Epithelial cell of prostate (primary cell): ENCODE measurements at regions not wholly inside any gene's neighbourhood (a gene's known extent, or its start where the extent isn't known, plus 50 kb on each side); places are given as distances from the start of the nearest gene placed in this dataset.
"Not testable (repeated sequence)": the region's sequence is repeated elsewhere in the genome, so short reads cannot be mapped to it uniquely, and the experiment has no call there.

Experiments
- DNase-seq: peaks from one replicate; pipeline ENCODE4 v3.0.0-alpha.2; 2011; ENCODE audit warnings: low read depth, low spot score
- H3K27ac ChIP-seq: fragments of 450-650 bp; 2 replicates; pipeline ENCODE4 v1.5.1; 2017; ENCODE audit warnings: mild to moderate bottlenecking

- DNase-seq, result no peak
- no peak overlapping the region for H3K27ac ChIP-seq
Observed at GRCh38 chr10:65017523-65017922, 1496.3 kb downstream of the REEP3 start.

GRCh38 chr10:65024886-65025285, 1503.7 kb downstream of the REEP3 start:
- no peak overlapping the region for H3K27ac ChIP-seq
- DNase-seq, result no peak

- H3K27ac ChIP-seq, result no peak overlapping the region
- no peak for DNase-seq
Observed at GRCh38 chr10:65030263-65030662, 1509.1 kb downstream of the REEP3 start.

GRCh38 chr10:65032867-65033769, 1511.9 kb downstream of the REEP3 start:
- H3K27ac ChIP-seq, result no peak overlapping the region
- DNase-seq, result no peak

GRCh38 chr10:65033957-65034356, 1512.8 kb downstream of the REEP3 start:
- DNase-seq, result no peak
- H3K27ac ChIP-seq, result no peak overlapping the region

GRCh38 chr10:65040796-65041195, 1519.6 kb downstream of the REEP3 start:
- no peak overlapping the region for H3K27ac ChIP-seq
- DNase-seq, result no peak

- no peak overlapping the region for H3K27ac ChIP-seq
- DNase-seq, result no peak
Observed at GRCh38 chr10:65041307-65041706, 1520.1 kb downstream of the REEP3 start.

- H3K27ac ChIP-seq, result no peak overlapping the region
- no peak for DNase-seq
Observed at GRCh38 chr10:65042496-65042895, 1521.3 kb downstream of the REEP3 start.

GRCh38 chr10:65046831-65047230, 1525.6 kb downstream of the REEP3 start:
- H3K27ac ChIP-seq, result no peak overlapping the region
- no peak for DNase-seq

GRCh38 chr10:65052111-65052510, 1530.9 kb downstream of the REEP3 start:
- H3K27ac ChIP-seq, DNase-seq: not testable (repeated sequence)

- not testable (repeated sequence) for H3K27ac ChIP-seq, DNase-seq
Observed at GRCh38 chr10:65053397-65053796, 1532.2 kb downstream of the REEP3 start.

- DNase-seq, H3K27ac ChIP-seq: not testable (repeated sequence)
Observed at GRCh38 chr10:65053831-65054351, 1532.7 kb downstream of the REEP3 start.

- not testable (repeated sequence) for DNase-seq, H3K27ac ChIP-seq
Observed at GRCh38 chr10:65054701-65055100, 1533.5 kb downstream of the REEP3 start.

- H3K27ac ChIP-seq, result no peak overlapping the region
- no peak for DNase-seq
Observed at GRCh38 chr10:65065278-65065677, 1544.1 kb downstream of the REEP3 start.

- DNase-seq, result no peak
- no peak overlapping the region for H3K27ac ChIP-seq
Observed at GRCh38 chr10:65083222-65083621, 1562.0 kb downstream of the REEP3 start.

GRCh38 chr10:65090991-65091390, 1569.8 kb downstream of the REEP3 start:
- H3K27ac ChIP-seq, result no peak overlapping the region
- no peak for DNase-seq

- no peak for DNase-seq
- H3K27ac ChIP-seq, result no peak overlapping the region
Observed at GRCh38 chr10:65100146-65100545, 1578.9 kb downstream of the REEP3 start.

- DNase-seq, H3K27ac ChIP-seq: not testable (repeated sequence)
Observed at GRCh38 chr10:65100881-65101280, 1579.7 kb downstream of the REEP3 start.

GRCh38 chr10:65110009-65110408, 1588.8 kb downstream of the REEP3 start:
- H3K27ac ChIP-seq, result no peak overlapping the region
- DNase-seq, result no peak

- DNase-seq, H3K27ac ChIP-seq: not testable (repeated sequence)
Observed at GRCh38 chr10:65111059-65111458, 1589.9 kb downstream of the REEP3 start.

GRCh38 chr10:65112573-65112972, 1591.4 kb downstream of the REEP3 start:
- H3K27ac ChIP-seq, result no peak overlapping the region
- no peak for DNase-seq

- no peak for DNase-seq
- H3K27ac ChIP-seq, result no peak overlapping the region
Observed at GRCh38 chr10:65123120-65123519, 1601.9 kb downstream of the REEP3 start.
